ENCODE measurements at regions not wholly inside any gene's neighbourhood (a gene's known extent, or its start where the extent isn't known, plus 50 kb on each side); places are given as distances from the start of the nearest gene placed in this dataset.

GRCh38 chr20:7505152-7505834 is 435.0 kb downstream of the HAO1 start:
- no peak for DNase-seq (ENCODE audit: low spot score)
- in situ Hi-C loops (cut with HindIII; ENCODE audit: low sequenced_read_pairs) = no loop called here

- in situ Hi-C loops (cut with HindIII; ENCODE audit: low sequenced_read_pairs) = no loop called here
- no peak for DNase-seq (ENCODE audit: low spot score)
Measured at GRCh38 chr20:7505835-7506221, 434.4 kb downstream of the HAO1 start.

GRCh38 chr20:7516621-7517111 is 423.6 kb downstream of the HAO1 start:
- no peak for DNase-seq (ENCODE audit: low spot score)
- in situ Hi-C loops (cut with HindIII; ENCODE audit: low sequenced_read_pairs) = no loop called here

GRCh38 chr20:7520361-7520760 is 419.9 kb downstream of the HAO1 start:
- in situ Hi-C loops (cut with HindIII; ENCODE audit: low sequenced_read_pairs) = no loop called here
- no peak for DNase-seq (ENCODE audit: low spot score)

GRCh38 chr20:7523288-7523687 is 417.0 kb downstream of the HAO1 start:
- DNase-seq (ENCODE audit: low spot score) = no peak
- in situ Hi-C loops (cut with HindIII; ENCODE audit: low sequenced_read_pairs) = no loop called here

GRCh38 chr20:7540018-7540417 is 400.2 kb downstream of the HAO1 start:
- in situ Hi-C loops (cut with HindIII; ENCODE audit: low sequenced_read_pairs) = no loop called here
- DNase-seq (ENCODE audit: low spot score) = no peak

- DNase-seq (ENCODE audit: low spot score) = no peak
- in situ Hi-C loops (cut with HindIII; ENCODE audit: low sequenced_read_pairs) = no loop called here
Measured at GRCh38 chr20:7540923-7541322, 399.3 kb downstream of the HAO1 start.

GRCh38 chr20:7571101-7571500 is 369.2 kb downstream of the HAO1 start:
- DNase-seq (ENCODE audit: low spot score) = no peak
- in situ Hi-C loops (cut with HindIII; ENCODE audit: low sequenced_read_pairs) = no loop called here

- in situ Hi-C loops (cut with HindIII; ENCODE audit: low sequenced_read_pairs) = no loop called here
- no peak for DNase-seq (ENCODE audit: low spot score)
Measured at GRCh38 chr20:7571521-7572055, 368.7 kb downstream of the HAO1 start.

- no peak for DNase-seq (ENCODE audit: low spot score)
- in situ Hi-C loops (cut with HindIII; ENCODE audit: low sequenced_read_pairs) = no loop called here
Measured at GRCh38 chr20:7579888-7580287, 360.4 kb downstream of the HAO1 start.

- in situ Hi-C loops (cut with HindIII; ENCODE audit: low sequenced_read_pairs) = no loop called here
- DNase-seq (ENCODE audit: low spot score) = no peak
Measured at GRCh38 chr20:7585126-7585679, 355.1 kb downstream of the HAO1 start.

- no peak for DNase-seq (ENCODE audit: low spot score)
- in situ Hi-C loops (cut with HindIII; ENCODE audit: low sequenced_read_pairs) = no loop called here
Measured at GRCh38 chr20:7586481-7586880, 353.8 kb downstream of the HAO1 start.

GRCh38 chr20:7589164-7589563 is 351.1 kb downstream of the HAO1 start:
- in situ Hi-C loops (cut with HindIII; ENCODE audit: low sequenced_read_pairs) = no loop called here
- no peak for DNase-seq (ENCODE audit: low spot score)

- in situ Hi-C loops (cut with HindIII; ENCODE audit: low sequenced_read_pairs) = no loop called here
Measured at GRCh38 chr20:7596541-7596940, 343.7 kb downstream of the HAO1 start.

GRCh38 chr20:7601431-7601830 is 338.8 kb downstream of the HAO1 start:
- in situ Hi-C loops (cut with HindIII; ENCODE audit: low sequenced_read_pairs) = no loop called here

More at GRCh38 chr20:7596541-7596940, 343.7 kb downstream of the HAO1 start:
- no peak for DNase-seq (ENCODE audit: low spot score)

GRCh38 chr20:7606941-7607340 is 333.3 kb downstream of the HAO1 start:
- in situ Hi-C loops (cut with HindIII; ENCODE audit: low sequenced_read_pairs) = no loop called here

More at GRCh38 chr20:7601431-7601830, 338.8 kb downstream of the HAO1 start:
- no peak for DNase-seq (ENCODE audit: low spot score)

GRCh38 chr20:7608250-7608649 is 332.0 kb downstream of the HAO1 start:
- DNase-seq (ENCODE audit: low spot score) = no peak
- in situ Hi-C loops (cut with HindIII; ENCODE audit: low sequenced_read_pairs) = no loop called here

More at GRCh38 chr20:7606941-7607340, 333.3 kb downstream of the HAO1 start:
- DNase-seq (ENCODE audit: low spot score) = no peak

GRCh38 chr20:7609251-7609650 is 331.0 kb downstream of the HAO1 start:
- DNase-seq (ENCODE audit: low spot score) = no peak
- in situ Hi-C loops (cut with HindIII; ENCODE audit: low sequenced_read_pairs) = no loop called here

GRCh38 chr20:7610681-7611080 is 329.6 kb downstream of the HAO1 start:
- DNase-seq (ENCODE audit: low spot score) = no peak

GRCh38 chr20:7617797-7618196 is 322.5 kb downstream of the HAO1 start:
- in situ Hi-C loops (cut with HindIII; ENCODE audit: low sequenced_read_pairs) = no loop called here
- no peak for DNase-seq (ENCODE audit: low spot score)

More at GRCh38 chr20:7610681-7611080, 329.6 kb downstream of the HAO1 start:
- in situ Hi-C loops (cut with HindIII; ENCODE audit: low sequenced_read_pairs) = no loop called here
